ENCODE measurements at regions not wholly inside any gene's neighbourhood (a gene's known extent, or its start where the extent isn't known, plus 50 kb on each side); places are given as distances from the start of the nearest gene placed in this dataset.

- Histone ChIP-seq H3K9me3 (no peaks in the 10 kb centered on the region), H3K9ac (ENCODE audit: low read depth in 2 of 2, low read length in 2 of 2) (no peak overlapping the region), H3K27ac (no peak overlapping the region), H3K4me3 (no peak overlapping the region), H3K27me3 (no peaks in the 10 kb centered on the region), H3K4me1 (no peaks in the 10 kb centered on the region), H3K36me3 (no peaks in the 10 kb centered on the region)
- TF ChIP-seq CTCF (IDR thresholded peaks at IDR 0.05) = no peak
- intact Hi-C loops (cut with DNase I) = no loop called here
- DNase-seq = no peak
Observed at GRCh38 chr13:31455581-31455980, 255.8 kb downstream of the B3GLCT start.

GRCh38 chr13:31456056-31456455 lies 256.3 kb downstream of the B3GLCT start:
- H3K27me3 ChIP-seq = no peaks in the 10 kb centered on the region
- no peak for TF ChIP-seq CTCF (IDR thresholded peaks at IDR 0.05)
- H3K4me1 ChIP-seq = no peaks in the 10 kb centered on the region
- H3K9ac ChIP-seq (ENCODE audit: low read depth in 2 of 2, low read length in 2 of 2) = no peak overlapping the region
- H3K27ac ChIP-seq = no peak overlapping the region
- no peak for DNase-seq
- no peaks in the 10 kb centered on the region for H3K9me3 ChIP-seq
- no peaks in the 10 kb centered on the region for H3K36me3 ChIP-seq
- no peak overlapping the region for H3K4me3 ChIP-seq
- intact Hi-C loops (cut with DNase I) = no loop called here

GRCh38 chr13:31460061-31460460 lies 260.3 kb downstream of the B3GLCT start:
- Histone ChIP-seq H3K9me3 (no peaks in the 10 kb centered on the region), H3K9ac (ENCODE audit: low read depth in 2 of 2, low read length in 2 of 2) (no peak overlapping the region), H3K27me3 (no peaks in the 10 kb centered on the region), H3K27ac (no peak overlapping the region), H3K36me3 (no peaks in the 10 kb centered on the region), H3K4me3 (no peak overlapping the region), H3K4me1 (no peaks in the 10 kb centered on the region)
- no peak for TF ChIP-seq CTCF (IDR thresholded peaks at IDR 0.05)
- intact Hi-C loops (cut with DNase I) = no loop called here
- no peak for DNase-seq

- Histone ChIP-seq H3K9me3 (no peaks in the 10 kb centered on the region), H3K27me3 (no peaks in the 10 kb centered on the region), H3K4me1 (no peaks in the 10 kb centered on the region), H3K4me3 (no peak overlapping the region), H3K36me3 (no peaks in the 10 kb centered on the region), H3K27ac (no peak overlapping the region), H3K9ac (ENCODE audit: low read depth in 2 of 2, low read length in 2 of 2) (no peak overlapping the region)
- no peak for TF ChIP-seq CTCF (IDR thresholded peaks at IDR 0.05)
- intact Hi-C loops (cut with DNase I) = no loop called here
- DNase-seq = no peak
Observed at GRCh38 chr13:31461923-31462322, 262.1 kb downstream of the B3GLCT start.

GRCh38 chr13:31462766-31463165 lies 263.0 kb downstream of the B3GLCT start:
- no peak overlapping the region for H3K9ac ChIP-seq (ENCODE audit: low read depth in 2 of 2, low read length in 2 of 2)
- no peak overlapping the region for H3K27ac ChIP-seq
- H3K27me3 ChIP-seq = no peaks in the 10 kb centered on the region
- no peaks in the 10 kb centered on the region for H3K9me3 ChIP-seq
- intact Hi-C loops (cut with DNase I) = no loop called here
- DNase-seq = no peak
- H3K4me1 ChIP-seq = no peaks in the 10 kb centered on the region
- no peaks in the 10 kb centered on the region for H3K36me3 ChIP-seq
- TF ChIP-seq CTCF (IDR thresholded peaks at IDR 0.05) = no peak
- no peak overlapping the region for H3K4me3 ChIP-seq

All from colonic mucosa (tissue), 4 donors.